ENCODE measurements at regions not wholly inside any gene's neighbourhood (a gene's known extent, or its start where the extent isn't known, plus 50 kb on each side); places are given as distances from the start of the nearest gene placed in this dataset.

DNA sequence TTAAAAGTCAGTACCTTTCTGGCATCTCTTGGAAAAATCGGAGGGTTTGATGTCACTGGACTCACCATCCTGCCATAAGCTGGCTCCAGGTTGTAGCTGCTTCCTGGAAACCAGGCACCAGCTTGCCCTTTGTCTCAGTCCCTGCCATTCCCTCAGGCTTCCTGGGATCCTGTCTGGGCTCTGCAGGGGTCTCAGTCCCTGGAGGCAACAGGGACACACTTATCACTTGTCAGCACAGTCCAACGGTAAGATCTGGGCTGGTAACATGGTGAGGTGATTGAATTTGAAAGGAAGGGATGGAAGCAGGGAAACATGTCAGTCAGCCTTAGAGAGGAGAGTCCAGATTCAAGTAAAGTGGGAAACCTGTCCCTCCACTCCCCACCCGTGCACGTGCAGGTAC, 147.6 kb upstream of the ECI2 start:
- ChIA-PET POLR2A (no interaction called here), CTCF (interaction anchor here (1.0 kb wide), 1 partner anchor 43 kb away, joined by 3 read pairs; no protein-coding TSS in a partner anchor)
- DNase-seq (ENCODE audit: extremely low spot score), result no peak
- TF ChIP-seq ZNF384 (IDR thresholded peaks at IDR 0.05), result no peak
- TF ChIP-seq CTBP1 (IDR thresholded peaks at IDR 0.05; ENCODE audit: borderline replicate concordance), result no peak
- no peak for TF ChIP-seq FOXA1 (IDR thresholded peaks at IDR 0.05)
- no peak for TF ChIP-seq TARDBP (IDR thresholded peaks at IDR 0.05)
- TF ChIP-seq ARNT (IDR thresholded peaks at IDR 0.05), result no peak
- TF ChIP-seq NFRKB (IDR thresholded peaks at IDR 0.05), result no peak

DNA sequence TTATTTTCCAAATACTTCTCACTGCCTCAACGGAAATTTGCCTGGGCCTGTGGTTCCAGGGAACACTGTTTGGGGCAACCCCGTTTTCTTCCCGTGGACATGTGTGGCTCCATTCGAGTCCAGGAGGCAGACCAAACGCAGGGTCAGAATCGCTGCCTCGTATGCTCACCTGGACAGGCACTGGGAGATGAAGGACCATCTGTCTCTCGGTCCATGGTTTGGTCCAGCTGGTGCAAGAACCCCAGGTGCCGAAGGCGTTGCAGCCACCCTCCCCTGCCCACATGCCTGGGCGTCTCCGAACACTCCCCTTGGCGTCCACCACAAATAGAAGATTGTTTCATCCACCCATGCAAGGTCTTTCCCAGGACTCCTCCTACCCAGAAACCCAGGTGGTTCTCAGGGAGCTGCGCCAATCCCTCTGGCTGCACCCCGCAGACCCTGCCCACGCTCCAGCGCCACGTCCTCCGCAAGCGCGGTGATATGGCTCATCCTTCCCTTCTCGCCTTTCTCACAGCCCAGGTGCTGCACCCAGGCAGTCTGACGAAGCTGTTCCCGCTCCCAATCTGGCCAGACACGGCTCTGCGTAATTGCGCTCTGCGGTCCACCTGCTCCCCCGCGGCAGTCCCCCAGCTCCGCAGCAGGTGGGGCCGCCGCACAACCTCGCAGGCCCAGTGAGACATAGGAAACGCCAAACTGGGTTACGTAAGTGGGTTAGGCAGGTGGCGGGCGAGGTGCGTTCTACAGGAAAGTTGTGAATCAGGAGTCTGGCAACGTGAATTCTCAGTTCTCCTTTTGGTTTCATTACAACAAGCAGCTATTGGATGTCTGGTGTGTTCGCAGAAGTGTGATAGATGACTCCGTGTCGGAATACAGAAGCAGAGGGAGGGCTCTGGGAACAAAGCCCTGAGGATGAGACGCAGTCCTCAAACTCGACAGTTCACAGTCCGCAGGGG, 146.2 kb upstream of the ECI2 start:
- TF ChIP-seq BHLHE40 (IDR thresholded peaks at IDR 0.05; ENCODE audit: borderline replicate concordance) (no peak), SUZ12 (IDR thresholded peaks at IDR 0.05) (no peak)
- no peak for DNase-seq (ENCODE audit: extremely low spot score)
- CTCF ChIA-PET, result interaction anchor here (1.0 kb wide), 2 partner anchors 27 to 42 kb away, joined by 3 read pairs; no protein-coding TSS in a partner anchor
- POLR2A ChIA-PET, result no interaction called here

DNA sequence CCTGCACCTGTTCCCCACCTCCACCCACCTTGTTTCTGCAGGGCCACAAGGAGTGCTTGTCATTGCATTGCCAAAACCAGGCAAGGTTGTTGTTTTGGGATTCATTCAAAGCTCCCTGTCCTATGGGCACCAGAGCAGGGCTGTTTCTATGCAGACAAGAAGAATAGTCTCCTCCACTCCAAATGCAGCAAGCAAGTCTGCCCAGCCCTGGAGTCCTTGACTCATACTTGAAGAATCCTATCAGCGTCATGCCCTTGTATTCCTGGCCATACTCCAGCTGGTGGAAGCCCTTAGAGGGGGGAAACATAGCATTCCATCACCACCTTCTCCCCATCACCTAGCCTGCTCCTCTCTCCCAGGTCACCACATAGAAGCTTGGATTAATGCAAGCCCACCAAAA, 145.3 kb upstream of the ECI2 start:
- TF ChIP-seq, protein P1, sequence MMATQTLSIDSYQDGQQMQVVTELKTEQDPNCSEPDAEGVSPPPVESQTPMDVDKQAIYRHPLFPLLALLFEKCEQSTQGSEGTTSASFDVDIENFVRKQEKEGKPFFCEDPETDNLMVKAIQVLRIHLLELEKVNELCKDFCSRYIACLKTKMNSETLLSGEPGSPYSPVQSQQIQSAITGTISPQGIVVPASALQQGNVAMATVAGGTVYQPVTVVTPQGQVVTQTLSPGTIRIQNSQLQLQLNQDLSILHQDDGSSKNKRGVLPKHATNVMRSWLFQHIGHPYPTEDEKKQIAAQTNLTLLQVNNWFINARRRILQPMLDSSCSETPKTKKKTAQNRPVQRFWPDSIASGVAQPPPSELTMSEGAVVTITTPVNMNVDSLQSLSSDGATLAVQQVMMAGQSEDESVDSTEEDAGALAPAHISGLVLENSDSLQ (IDR thresholded peaks at IDR 0.05), result no peak
- TF ChIP-seq SUZ12 (IDR thresholded peaks at IDR 0.05) (no peak), BHLHE40 (IDR thresholded peaks at IDR 0.05; ENCODE audit: borderline replicate concordance) (no peak), NFRKB (IDR thresholded peaks at IDR 0.05) (no peak)
- no peak for DNase-seq (ENCODE audit: extremely low spot score)
- ChIA-PET POLR2A (no interaction called here), CTCF (no interaction called here)

DNA sequence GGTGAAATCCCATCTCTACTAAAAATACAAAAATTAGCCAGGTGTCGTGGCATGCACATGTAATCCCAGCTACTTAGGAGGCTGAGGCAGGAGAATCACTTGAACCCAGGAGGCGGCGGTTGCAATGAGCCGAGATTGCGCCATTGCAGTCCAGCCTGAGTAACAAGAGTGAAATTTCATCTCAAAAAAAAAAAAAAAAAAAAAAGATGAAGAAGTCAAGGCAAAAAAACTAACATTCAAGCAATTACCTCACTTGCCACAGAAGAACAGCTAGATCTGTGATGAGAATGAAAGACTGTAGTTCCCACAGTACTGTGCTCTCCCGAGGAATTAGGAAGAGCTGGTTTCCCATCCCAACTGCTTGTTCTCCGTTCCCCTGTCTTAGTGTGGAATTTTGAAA, 144.7 kb upstream of the ECI2 start:
- ChIA-PET POLR2A (no interaction called here), CTCF (no interaction called here)
- TF ChIP-seq TARDBP (IDR thresholded peaks at IDR 0.05), result no peak
- TF ChIP-seq FOXA1 (IDR thresholded peaks at IDR 0.05), result no peak
- TF ChIP-seq BHLHE40 (IDR thresholded peaks at IDR 0.05; ENCODE audit: borderline replicate concordance), result no peak
- TF ChIP-seq HDGF (IDR thresholded peaks at IDR 0.05; ENCODE audit: borderline replicate concordance), result no peak
- TF ChIP-seq, protein P1 (IDR thresholded peaks at IDR 0.05), result no peak
- no peak for TF ChIP-seq CTBP1 (IDR thresholded peaks at IDR 0.05; ENCODE audit: borderline replicate concordance)
- TF ChIP-seq LEF1 (IDR thresholded peaks at IDR 0.05; ENCODE audit: borderline replicate concordance), result no peak
- TF ChIP-seq NFRKB (IDR thresholded peaks at IDR 0.05), result no peak
- no peak for TF ChIP-seq ELF4 (IDR thresholded peaks at IDR 0.05)
- no peak for TF ChIP-seq SP1 (IDR thresholded peaks at IDR 0.05)
- no peak for TF ChIP-seq ARNT (IDR thresholded peaks at IDR 0.05)
- TF ChIP-seq L3MBTL2 (conservative IDR thresholded peaks at IDR 0.05), result no peak
- no peak for TF ChIP-seq ZNF384 (IDR thresholded peaks at IDR 0.05)
- TF ChIP-seq FOXK2 (IDR thresholded peaks at IDR 0.05), result no peak
- no peak for TF ChIP-seq SUZ12 (IDR thresholded peaks at IDR 0.05)
- no peak for TF ChIP-seq FOXM1 (IDR thresholded peaks at IDR 0.05; ENCODE audit: borderline replicate concordance)
- no peak for DNase-seq (ENCODE audit: extremely low spot score)

DNA sequence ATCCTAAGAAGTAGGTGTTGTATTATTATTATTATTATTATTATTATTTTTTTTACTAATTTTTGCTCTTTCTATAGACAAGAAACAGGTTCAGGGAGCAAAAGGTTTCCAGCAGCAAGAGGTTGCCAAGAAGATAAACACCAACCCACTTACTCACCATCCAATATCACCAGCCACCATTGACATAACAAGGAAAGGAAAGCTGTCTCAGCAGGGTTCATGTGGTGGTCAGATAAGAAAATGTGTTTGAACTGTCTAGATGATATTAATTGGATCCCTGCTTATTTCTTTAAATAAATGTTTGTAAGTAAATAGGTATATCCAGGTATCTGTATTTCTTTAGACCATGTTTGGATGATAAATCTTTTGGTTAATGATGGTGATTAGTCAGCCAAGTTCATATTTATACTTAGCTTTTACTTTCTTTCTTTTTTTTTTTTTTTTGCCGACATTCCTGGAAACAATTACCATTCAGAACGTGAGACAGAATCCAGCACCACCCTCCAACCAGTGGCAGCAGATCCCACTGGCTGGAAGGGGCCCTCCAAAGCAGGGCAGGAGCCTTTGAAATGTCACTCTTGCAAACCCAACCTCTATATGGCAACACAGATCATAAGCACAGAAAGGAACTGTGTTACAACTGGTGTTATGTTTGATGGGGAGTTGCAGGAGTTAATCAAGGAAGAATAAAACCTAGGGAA, 139.2 kb upstream of the ECI2 start:
- DNase-seq (ENCODE audit: extremely low spot score), result no peak
- ChIA-PET CTCF (no interaction called here), POLR2A (no interaction called here)
- no peak for TF ChIP-seq HDGF (IDR thresholded peaks at IDR 0.05; ENCODE audit: borderline replicate concordance)
- TF ChIP-seq ZNF384 (IDR thresholded peaks at IDR 0.05), result no peak
- no peak for TF ChIP-seq FOXM1 (IDR thresholded peaks at IDR 0.05; ENCODE audit: borderline replicate concordance)
- no peak for TF ChIP-seq SP1 (IDR thresholded peaks at IDR 0.05)
- TF ChIP-seq CTBP1 (IDR thresholded peaks at IDR 0.05; ENCODE audit: borderline replicate concordance), result no peak
- TF ChIP-seq, protein P1 (IDR thresholded peaks at IDR 0.05), result no peak
- TF ChIP-seq ELF4 (IDR thresholded peaks at IDR 0.05), result no peak

DNA sequence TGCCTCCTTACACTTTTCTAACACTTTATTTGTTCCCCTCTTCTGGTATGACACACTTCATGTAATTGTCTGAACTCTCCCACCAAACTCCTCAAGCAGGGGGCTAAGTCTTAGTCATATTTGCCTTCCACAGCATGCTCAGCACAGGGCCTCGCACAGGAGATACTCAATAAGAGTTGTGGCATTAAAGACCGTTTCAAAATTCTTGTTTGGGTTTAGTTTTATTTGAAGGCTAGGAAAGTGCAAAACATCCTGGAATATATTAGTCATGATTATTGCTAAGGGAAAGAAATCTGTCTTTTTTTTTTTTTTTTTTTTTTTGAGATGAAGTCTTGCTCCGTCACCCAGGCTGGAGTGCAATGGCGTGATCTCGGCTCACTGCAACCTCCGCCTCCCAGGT, 137.6 kb upstream of the ECI2 start:
- ChIA-PET POLR2A (no interaction called here), CTCF (no interaction called here)
- DNase-seq (ENCODE audit: extremely low spot score), result no peak
- TF ChIP-seq L3MBTL2 (conservative IDR thresholded peaks at IDR 0.05), result no peak
- TF ChIP-seq CTBP1 (IDR thresholded peaks at IDR 0.05; ENCODE audit: borderline replicate concordance), result no peak
- TF ChIP-seq FOXM1 (IDR thresholded peaks at IDR 0.05; ENCODE audit: borderline replicate concordance), result no peak
- no peak for TF ChIP-seq ARNT (IDR thresholded peaks at IDR 0.05)
- TF ChIP-seq ZNF384 (IDR thresholded peaks at IDR 0.05), result no peak
- TF ChIP-seq HDGF (IDR thresholded peaks at IDR 0.05; ENCODE audit: borderline replicate concordance), result no peak
- TF ChIP-seq TARDBP (IDR thresholded peaks at IDR 0.05), result no peak
- no peak for TF ChIP-seq NFRKB (IDR thresholded peaks at IDR 0.05)
- no peak for TF ChIP-seq ELF4 (IDR thresholded peaks at IDR 0.05)
- TF ChIP-seq, protein P1 (IDR thresholded peaks at IDR 0.05), result no peak
- no peak for TF ChIP-seq LEF1 (IDR thresholded peaks at IDR 0.05; ENCODE audit: borderline replicate concordance)
- TF ChIP-seq FOXK2 (IDR thresholded peaks at IDR 0.05), result no peak
- TF ChIP-seq BHLHE40 (IDR thresholded peaks at IDR 0.05; ENCODE audit: borderline replicate concordance), result no peak
- no peak for TF ChIP-seq FOXA1 (IDR thresholded peaks at IDR 0.05)
- no peak for TF ChIP-seq SUZ12 (IDR thresholded peaks at IDR 0.05)

Measured in HEK293T (cell line).